Sigmoid colon (tissue), 6 donors: ENCODE measurements at regions not wholly inside any gene's neighbourhood (a gene's known extent, or its start where the extent isn't known, plus 50 kb on each side); places are given as distances from the start of the nearest gene placed in this dataset.

Experiments
- DNase-seq: peaks from one replicate; pipeline ENCODE4 v3.0.0-alpha.2; 2019
- H3K27ac ChIP-seq, 4 donors: fragments of 200-600 bp; sonication (generic); one replicate each; pipeline ENCODE4 v1.5.1; 2016 to 2019; ENCODE audit warnings: mild to moderate bottlenecking in 1 of 4
- H3K27me3 ChIP-seq, 3 donors: fragments of 200-600 bp; sonication (generic); one replicate each; pipeline ENCODE4 v1.5.1; 2019; ENCODE audit warnings: mild to moderate bottlenecking in 1 of 3
- H3K36me3 ChIP-seq, 4 donors: fragments of 200-600 bp; sonication (generic); one replicate each; pipeline ENCODE4 v1.5.1; 2016 to 2019
- H3K4me1 ChIP-seq, 4 donors: fragments of 200-600 bp; sonication (generic); one replicate each; pipeline ENCODE4 v1.5.1; 2017 to 2019
- H3K4me3 ChIP-seq, 4 donors: fragments of 200-600 bp; sonication (generic); one replicate each; pipeline ENCODE4 v1.5.1; 2017 to 2019; ENCODE audit warnings: mild to moderate bottlenecking in 2 of 4, moderate library complexity in 1 of 4
- H3K9me3 ChIP-seq, 4 donors: fragments of 200-600 bp in 3 of 4; sonication (generic) in 3 of 4; one replicate each; pipeline versions ENCODE4 v1.5.1 to v1.6.1; 2013 to 2019
- EP300 ChIP-seq, 4 donors: sonication (generic); formaldehyde crosslinking; IDR thresholded peaks; one replicate each; pipeline ENCODE4 v1.6.1; 2017; ENCODE audit warnings: antibody characterized with exemption in 4 of 4
- POLR2A ChIP-seq, 2 donors: fragments of 450-650 bp; IDR thresholded peaks; one replicate each; pipeline ENCODE4 v1.6.1; 2016; ENCODE audit warnings: antibody characterized with exemption in 2 of 2, mild to moderate bottlenecking in 2 of 2, moderate library complexity in 2 of 2
- POLR2AphosphoS5 ChIP-seq, 4 donors: sonication (generic); formaldehyde crosslinking; IDR thresholded peaks; one replicate each; pipeline ENCODE4 v1.6.1; 2017; ENCODE audit warnings: antibody characterized with exemption in 4 of 4
- WGBS, 2 donors: extraction: QIAGEN DNeasy Blood & Tissue Kit; methylation state at CpG; one replicate each; pipeline ENCODE4 v1.1.7; 2013; 5-methylcytosine and 5-hydroxymethylcytosine counted together
- intact Hi-C: fragments of 100-400 bp; cut with DNase I; formaldehyde crosslinking; loops from one replicate; pipeline ENCODE4 v1.15.1; 2023
- TF ChIP-seq, protein P1 (sequence below), 4 experiments: fragments of 450-650 bp in 3 of 4; fragments of 200-600 bp in 1 of 4; IDR thresholded peaks; one replicate each; pipeline ENCODE4 v1.5.1; 2016 to 2019; ENCODE audit warnings: antibody characterized with exemption in 4 of 4, mild to moderate bottlenecking in 3 of 4, moderate library complexity in 2 of 4
- donor health status: healthy with polysubstance abuse.
- donor health status: healthy.

DNA sequence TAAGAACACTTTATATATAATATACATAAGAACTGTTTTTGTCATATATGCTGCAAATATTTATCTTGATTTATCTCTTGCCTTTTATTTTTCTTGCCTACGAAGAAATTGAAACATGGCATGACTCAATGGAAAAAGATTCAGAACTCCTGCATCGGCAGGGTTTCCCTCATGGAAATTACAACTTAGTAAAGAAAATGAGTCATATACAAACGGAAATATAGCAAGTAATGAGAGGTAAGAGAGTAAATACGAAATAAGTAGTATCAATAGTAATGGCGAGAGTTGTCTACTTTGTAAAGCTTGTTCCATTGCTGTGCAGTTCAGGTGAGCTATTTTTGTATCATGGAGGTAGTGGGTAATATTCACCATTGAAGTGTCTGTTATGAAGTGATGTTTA lies 350.4 kb downstream of the DDX10 start:
- intact Hi-C loops, result no loop called here
- H3K4me3 ChIP-seq, result no peak overlapping the region
- no peak overlapping the region for H3K27ac ChIP-seq
- H3K36me3 ChIP-seq, result no peaks in the 10 kb centered on the region
- H3K9me3 ChIP-seq, result no peaks in the 10 kb centered on the region
- no peak for DNase-seq
- 83% methylated on average over 5 of the region's 5 CpGs for WGBS, 2 donors
- no peaks in the 10 kb centered on the region for H3K27me3 ChIP-seq
- TF ChIP-seq POLR2A (IDR thresholded peaks at IDR 0.05), result no peak
- TF ChIP-seq POLR2AphosphoS5 (IDR thresholded peaks at IDR 0.05), result no peak
- TF ChIP-seq EP300 (IDR thresholded peaks at IDR 0.05), result no peak
- TF ChIP-seq, protein P1, sequence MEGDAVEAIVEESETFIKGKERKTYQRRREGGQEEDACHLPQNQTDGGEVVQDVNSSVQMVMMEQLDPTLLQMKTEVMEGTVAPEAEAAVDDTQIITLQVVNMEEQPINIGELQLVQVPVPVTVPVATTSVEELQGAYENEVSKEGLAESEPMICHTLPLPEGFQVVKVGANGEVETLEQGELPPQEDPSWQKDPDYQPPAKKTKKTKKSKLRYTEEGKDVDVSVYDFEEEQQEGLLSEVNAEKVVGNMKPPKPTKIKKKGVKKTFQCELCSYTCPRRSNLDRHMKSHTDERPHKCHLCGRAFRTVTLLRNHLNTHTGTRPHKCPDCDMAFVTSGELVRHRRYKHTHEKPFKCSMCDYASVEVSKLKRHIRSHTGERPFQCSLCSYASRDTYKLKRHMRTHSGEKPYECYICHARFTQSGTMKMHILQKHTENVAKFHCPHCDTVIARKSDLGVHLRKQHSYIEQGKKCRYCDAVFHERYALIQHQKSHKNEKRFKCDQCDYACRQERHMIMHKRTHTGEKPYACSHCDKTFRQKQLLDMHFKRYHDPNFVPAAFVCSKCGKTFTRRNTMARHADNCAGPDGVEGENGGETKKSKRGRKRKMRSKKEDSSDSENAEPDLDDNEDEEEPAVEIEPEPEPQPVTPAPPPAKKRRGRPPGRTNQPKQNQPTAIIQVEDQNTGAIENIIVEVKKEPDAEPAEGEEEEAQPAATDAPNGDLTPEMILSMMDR (IDR thresholded peaks at IDR 0.05), result no peak
- H3K4me1 ChIP-seq, result no peaks in the 10 kb centered on the region

DNA sequence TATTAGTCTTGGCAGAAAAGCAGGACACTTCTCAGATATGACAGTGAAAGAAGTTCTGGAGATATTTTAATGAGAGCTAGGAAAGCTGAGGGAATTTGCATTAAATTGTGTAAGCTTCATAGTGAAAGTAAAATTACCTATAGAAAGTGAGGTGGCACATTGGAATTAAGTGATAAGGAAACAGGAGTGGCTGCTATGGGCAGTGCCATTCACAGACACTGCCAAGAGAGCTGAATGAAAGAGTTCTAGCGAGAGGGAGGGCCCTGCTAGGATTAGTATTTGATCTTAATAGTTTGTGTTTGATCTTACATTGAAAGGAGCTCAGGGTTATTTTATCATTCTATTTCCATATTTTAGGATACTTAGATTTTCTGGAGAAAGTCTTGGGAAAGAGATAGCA lies 351.9 kb downstream of the DDX10 start:
- Histone ChIP-seq H3K27me3 (no peaks in the 10 kb centered on the region), H3K4me1 (no peaks in the 10 kb centered on the region), H3K36me3 (no peaks in the 10 kb centered on the region), H3K9me3 (no peaks in the 10 kb centered on the region), H3K4me3 (no peak overlapping the region), H3K27ac (no peak overlapping the region)
- no peak for DNase-seq
- 0 to 41% methylated on average over 1 of the region's 1 CpG for WGBS, 2 donors
- no peak for TF ChIP-seq POLR2A (IDR thresholded peaks at IDR 0.05)
- TF ChIP-seq, protein P1 (IDR thresholded peaks at IDR 0.05), result no peak
- TF ChIP-seq POLR2AphosphoS5 (IDR thresholded peaks at IDR 0.05), result no peak
- no peak for TF ChIP-seq EP300 (IDR thresholded peaks at IDR 0.05)
- intact Hi-C loops, result no loop called here

DNA sequence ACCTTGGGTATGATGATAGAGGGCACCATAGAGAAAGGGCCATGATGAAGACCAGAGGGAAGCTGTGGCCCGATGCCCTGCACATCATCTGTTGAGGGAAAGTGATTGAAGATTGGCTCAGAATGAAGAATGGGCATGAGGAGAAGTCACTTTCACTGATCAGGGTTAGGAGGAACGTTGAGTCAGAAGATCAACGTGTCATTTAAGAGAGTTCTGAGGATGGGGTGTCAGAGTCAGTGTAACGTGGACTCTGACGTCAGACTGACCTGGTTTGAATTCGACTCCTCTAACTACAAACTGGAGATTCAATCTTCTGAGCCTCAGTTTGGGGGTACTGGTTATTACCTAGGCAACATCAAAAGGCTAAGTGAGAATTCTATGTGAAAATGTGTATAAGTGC lies 352.6 kb downstream of the DDX10 start:
- H3K4me3 ChIP-seq, result no peak overlapping the region
- WGBS, 2 donors, result 80 to 91% methylated on average over 6 of the region's 6 CpGs
- no peaks in the 10 kb centered on the region for H3K27me3 ChIP-seq
- no peaks in the 10 kb centered on the region for H3K4me1 ChIP-seq
- H3K27ac ChIP-seq, result no peak overlapping the region
- no peaks in the 10 kb centered on the region for H3K9me3 ChIP-seq
- intact Hi-C loops, result no loop called here
- H3K36me3 ChIP-seq, result no peaks in the 10 kb centered on the region
- DNase-seq, result no peak
- no peak for TF ChIP-seq POLR2AphosphoS5 (IDR thresholded peaks at IDR 0.05)
- no peak for TF ChIP-seq POLR2A (IDR thresholded peaks at IDR 0.05)
- TF ChIP-seq EP300 (IDR thresholded peaks at IDR 0.05), result no peak
- TF ChIP-seq, protein P1 (IDR thresholded peaks at IDR 0.05), result no peak

DNA sequence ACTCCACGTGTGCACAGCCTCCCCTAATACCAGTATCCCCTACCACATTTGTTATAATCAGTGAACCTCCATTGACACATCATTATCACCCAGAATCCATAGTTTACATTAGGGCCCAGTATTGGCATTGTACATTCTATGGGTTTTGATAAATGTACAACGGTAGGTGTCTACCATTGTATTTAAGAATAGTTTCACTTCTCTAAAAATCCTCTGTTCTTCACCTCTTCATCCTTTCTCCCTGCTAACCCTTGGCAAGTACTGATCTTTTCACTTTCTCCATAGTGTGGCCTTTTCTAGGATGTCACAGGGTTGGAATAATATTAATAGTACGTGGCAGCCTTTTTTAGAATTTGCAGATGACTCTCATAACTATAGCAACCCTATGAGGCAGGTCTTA lies 353.8 kb downstream of the DDX10 start:
- no peak overlapping the region for H3K4me3 ChIP-seq
- H3K9me3 ChIP-seq, result no peaks in the 10 kb centered on the region
- no peaks in the 10 kb centered on the region for H3K4me1 ChIP-seq
- intact Hi-C loops, result no loop called here
- no peak overlapping the region for H3K27ac ChIP-seq
- 64 to 67% methylated on average over 3 of the region's 3 CpGs for WGBS, 2 donors
- TF ChIP-seq POLR2AphosphoS5 (IDR thresholded peaks at IDR 0.05) (no peak), EP300 (IDR thresholded peaks at IDR 0.05) (no peak), POLR2A (IDR thresholded peaks at IDR 0.05) (no peak)
- TF ChIP-seq, protein P1 (IDR thresholded peaks at IDR 0.05), result no peak
- no peaks in the 10 kb centered on the region for H3K36me3 ChIP-seq
- H3K27me3 ChIP-seq, result no peaks in the 10 kb centered on the region
- no peak for DNase-seq

DNA sequence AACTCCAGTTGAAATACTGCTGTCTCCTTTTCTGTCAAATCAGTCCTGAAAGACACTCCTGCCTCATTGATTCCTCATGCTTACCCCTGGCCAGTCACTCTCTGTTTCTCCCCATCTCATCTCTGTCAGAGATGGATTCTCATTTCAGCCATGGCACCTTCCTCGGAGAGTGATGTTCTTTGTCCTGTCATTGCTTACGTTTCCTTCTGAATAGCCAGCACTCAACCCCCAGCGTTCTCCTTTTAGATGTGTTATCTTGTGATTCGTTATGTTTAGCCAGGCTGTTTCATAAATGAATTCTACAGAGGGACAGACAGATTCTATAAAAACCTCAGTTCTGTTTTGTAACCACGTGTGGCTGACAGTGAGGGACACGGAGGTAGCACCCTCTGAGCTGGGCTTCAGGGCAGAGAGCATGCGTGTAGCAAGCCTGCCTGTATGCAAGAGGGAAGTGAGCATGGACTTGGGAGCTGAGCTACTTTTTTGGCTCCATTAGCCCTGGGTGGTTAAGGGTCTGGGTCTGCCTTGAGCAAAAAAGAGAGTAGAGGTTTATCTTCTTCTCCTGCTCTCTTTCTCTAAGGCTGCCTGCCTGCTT lies 354.6 kb downstream of the DDX10 start:
- H3K36me3 ChIP-seq, result no peaks in the 10 kb centered on the region
- no peaks in the 10 kb centered on the region for H3K27me3 ChIP-seq
- no peaks in the 10 kb centered on the region for H3K4me1 ChIP-seq
- H3K27ac ChIP-seq, result no peak overlapping the region
- intact Hi-C loops, result no loop called here
- DNase-seq, result no peak
- no peaks in the 10 kb centered on the region for H3K9me3 ChIP-seq
- no peak overlapping the region for H3K4me3 ChIP-seq
- 85% methylated on average over 7 of the region's 7 CpGs for WGBS, 2 donors
- TF ChIP-seq POLR2A (IDR thresholded peaks at IDR 0.05), result no peak
- no peak for TF ChIP-seq POLR2AphosphoS5 (IDR thresholded peaks at IDR 0.05)
- TF ChIP-seq EP300 (IDR thresholded peaks at IDR 0.05), result no peak
- TF ChIP-seq, protein P1 (IDR thresholded peaks at IDR 0.05), result no peak
